ENCODE measurements at regions not wholly inside any gene's neighbourhood (a gene's known extent, or its start where the extent isn't known, plus 50 kb on each side); places are given as distances from the start of the nearest gene placed in this dataset.
A peak's percentile ranks its signal among the peaks of the same experiment; 100 is the strongest.

GRCh38 chr14:71834284-71835204 is 97.7 kb upstream of the RGS6 start:
- CTCF ChIA-PET, result interaction anchor here (0.6 to 3.1 kb wide), 5 partner anchors 21 to 786 kb away, joined by 3 to 19 read pairs (median 4); no protein-coding TSS in a partner anchor
- intact Hi-C loops (cut with micrococcal nuclease), result no loop called here

More at GRCh38 chr14:71834284-71835204, 97.7 kb upstream of the RGS6 start:
- Histone ChIP-seq H2AFZ (ENCODE audit: low read depth, low read length) (no peak overlapping the region), H3K27me3 (ENCODE audit: control insufficient read depth in 2 of 2, insufficient read depth in 2 of 2, low read length in 2 of 2) (no peaks in the 10 kb centered on the region), H4K20me1 (replicated peaks; ENCODE audit: control insufficient read depth, extremely low read depth, insufficient read depth, low read length) (no peaks in the 10 kb centered on the region), H3K4me1 (ENCODE audit: control insufficient read depth, extremely low read depth, insufficient read depth, low read length) (no peaks in the 10 kb centered on the region), H3K9me3 (replicated peaks; ENCODE audit: control insufficient read depth, insufficient read depth, low read length) (no peaks in the 10 kb centered on the region), H3K79me2 (ENCODE audit: control insufficient read depth, insufficient read depth, low read length) (no peaks in the 10 kb centered on the region), H3K9ac (replicated peaks; ENCODE audit: extremely low read depth, insufficient read depth, low read length) (no peak overlapping the region), H3K9me1 (replicated peaks; ENCODE audit: control insufficient read depth, extremely low read depth, insufficient read depth, low read length) (no peaks in the 10 kb centered on the region), H3K36me3 (ENCODE audit: control insufficient read depth in 2 of 2, extremely low read depth in 1 of 2, insufficient read depth in 2 of 2, low read length in 2 of 2) (no peaks in the 10 kb centered on the region), H3K4me2 (ENCODE audit: insufficient read depth, low read length) (no peak overlapping the region), H3K27ac (ENCODE audit: insufficient read depth, low read depth, low read length) (no peak overlapping the region), H3K4me3 (replicated peaks in 1 of 3; ENCODE audit: insufficient read depth in 1 of 3, low read depth in 1 of 3, low read length in 3 of 3) (no peak overlapping the region)
- POLR2A ChIA-PET, result no interaction called here
- dilution Hi-C loops (cut with MboI; ENCODE audit: extremely low pct_ligation_motif_present, low sequenced_read_pairs), result no loop called here
- TF ChIP-seq FOS (IDR thresholded peaks at IDR 0.05; ENCODE audit: borderline replicate concordance, insufficient read depth, low read length) (no peak), MAX (IDR thresholded peaks at IDR 0.05; ENCODE audit: insufficient read depth, insufficient read length) (no peak), POLR2A (IDR thresholded peaks at IDR 0.05; ENCODE audit: low read depth, low read length) (no peak), JUN (IDR thresholded peaks at IDR 0.05; ENCODE audit: borderline replicate concordance, insufficient read depth, insufficient read length, low read depth) (no peak), POLR2AphosphoS5 (IDR thresholded peaks at IDR 0.05; ENCODE audit: insufficient read depth, low read depth, low read length) (no peak), EZH2 (IDR thresholded peaks at IDR 0.05; ENCODE audit: borderline replicate concordance, low read depth, low read length, severe bottlenecking) (no peak), CTCF (IDR thresholded peaks at IDR 0.05; ENCODE audit: extremely low read depth in 1 of 2, insufficient read depth in 1 of 2, low read depth in 1 of 2, low read length in 2 of 2) (no peak), MYC (IDR thresholded peaks at IDR 0.05; ENCODE audit: low read depth, low read length) (no peak), GATA2 (IDR thresholded peaks at IDR 0.05; ENCODE audit: insufficient read depth, insufficient read length, low read depth, low read length) (no peak)
- DNase-seq (ENCODE audit: low read depth, low spot score) (no peak), FAIRE-seq (peak; percentile 59)
- BruUV-seq (replicated peaks), result no TSS peak
